ENCODE measurements at regions not wholly inside any gene's neighbourhood (a gene's known extent, or its start where the extent isn't known, plus 50 kb on each side); places are given as distances from the start of the nearest gene placed in this dataset.

- TF ChIP-seq, protein P1, sequence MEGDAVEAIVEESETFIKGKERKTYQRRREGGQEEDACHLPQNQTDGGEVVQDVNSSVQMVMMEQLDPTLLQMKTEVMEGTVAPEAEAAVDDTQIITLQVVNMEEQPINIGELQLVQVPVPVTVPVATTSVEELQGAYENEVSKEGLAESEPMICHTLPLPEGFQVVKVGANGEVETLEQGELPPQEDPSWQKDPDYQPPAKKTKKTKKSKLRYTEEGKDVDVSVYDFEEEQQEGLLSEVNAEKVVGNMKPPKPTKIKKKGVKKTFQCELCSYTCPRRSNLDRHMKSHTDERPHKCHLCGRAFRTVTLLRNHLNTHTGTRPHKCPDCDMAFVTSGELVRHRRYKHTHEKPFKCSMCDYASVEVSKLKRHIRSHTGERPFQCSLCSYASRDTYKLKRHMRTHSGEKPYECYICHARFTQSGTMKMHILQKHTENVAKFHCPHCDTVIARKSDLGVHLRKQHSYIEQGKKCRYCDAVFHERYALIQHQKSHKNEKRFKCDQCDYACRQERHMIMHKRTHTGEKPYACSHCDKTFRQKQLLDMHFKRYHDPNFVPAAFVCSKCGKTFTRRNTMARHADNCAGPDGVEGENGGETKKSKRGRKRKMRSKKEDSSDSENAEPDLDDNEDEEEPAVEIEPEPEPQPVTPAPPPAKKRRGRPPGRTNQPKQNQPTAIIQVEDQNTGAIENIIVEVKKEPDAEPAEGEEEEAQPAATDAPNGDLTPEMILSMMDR (IDR thresholded peaks at IDR 0.05; ENCODE audit: low read depth, low read length), result no peak
- no peak for DNase-seq
Observed at GRCh38 chr6:50202766-50203165, 153.0 kb upstream of the DEFB112 start.

DNA sequence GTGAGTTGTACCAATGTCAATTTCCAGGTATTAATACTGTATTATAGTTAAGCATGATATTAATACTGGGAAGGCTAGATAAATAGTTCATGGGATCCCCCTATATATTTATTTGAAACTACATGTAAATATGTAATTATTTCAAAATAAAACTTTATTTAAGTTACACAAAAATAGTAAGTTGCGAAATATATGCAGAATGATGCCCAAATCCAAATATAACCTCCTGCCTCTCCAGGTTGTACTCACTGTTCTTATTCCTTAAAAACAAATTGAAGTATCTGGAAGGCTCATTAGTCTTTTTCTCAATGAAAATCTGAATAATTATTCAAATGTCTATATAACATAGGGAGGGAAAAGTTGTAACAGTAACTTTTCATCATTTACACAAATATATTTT lies 161.9 kb upstream of the DEFB112 start:
- Histone ChIP-seq H3K36me3 (no peaks in the 10 kb centered on the region), H3K4me1 (no peaks in the 10 kb centered on the region), H3K27me3 (no peaks in the 10 kb centered on the region), H3K4me3 (ENCODE audit: low read depth, low read length) (no peak overlapping the region), H3K9me3 (no peaks in the 10 kb centered on the region)
- TF ChIP-seq, protein P1 (IDR thresholded peaks at IDR 0.05; ENCODE audit: low read depth, low read length), result no peak
- DNase-seq, result no peak

More at GRCh38 chr6:50202766-50203165, 153.0 kb upstream of the DEFB112 start:
- Histone ChIP-seq H3K9me3 (no peaks in the 10 kb centered on the region), H3K36me3 (no peaks in the 10 kb centered on the region), H3K4me1 (no peaks in the 10 kb centered on the region), H3K27me3 (no peaks in the 10 kb centered on the region), H3K4me3 (ENCODE audit: low read depth, low read length) (no peak overlapping the region)

DNA sequence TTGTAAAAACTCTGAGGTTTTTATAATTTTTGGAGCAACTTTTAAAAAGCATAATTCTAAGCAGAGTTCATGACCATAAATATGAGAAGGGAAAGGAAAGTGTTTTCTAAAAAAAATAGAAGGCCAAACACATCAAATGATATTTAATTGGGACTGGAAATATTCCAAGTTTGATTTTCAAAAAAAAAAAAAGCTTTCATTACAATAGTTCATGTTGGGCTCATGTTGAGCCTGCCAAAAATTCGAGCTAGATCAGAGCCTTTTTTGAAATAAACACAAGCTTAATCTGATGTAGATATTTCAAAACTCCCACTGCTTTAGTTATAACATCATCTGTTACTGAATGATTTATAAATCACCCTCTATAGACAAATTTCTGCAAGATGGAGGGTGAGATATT lies 163.4 kb upstream of the DEFB112 start:
- H3K27me3 ChIP-seq, result no peaks in the 10 kb centered on the region
- H3K4me3 ChIP-seq (ENCODE audit: low read depth, low read length), result no peak overlapping the region
- H3K9me3 ChIP-seq, result no peaks in the 10 kb centered on the region
- H3K36me3 ChIP-seq, result no peaks in the 10 kb centered on the region
- TF ChIP-seq, protein P1 (IDR thresholded peaks at IDR 0.05; ENCODE audit: low read depth, low read length), result no peak
- H3K4me1 ChIP-seq, result no peaks in the 10 kb centered on the region
- DNase-seq, result no peak

DNA sequence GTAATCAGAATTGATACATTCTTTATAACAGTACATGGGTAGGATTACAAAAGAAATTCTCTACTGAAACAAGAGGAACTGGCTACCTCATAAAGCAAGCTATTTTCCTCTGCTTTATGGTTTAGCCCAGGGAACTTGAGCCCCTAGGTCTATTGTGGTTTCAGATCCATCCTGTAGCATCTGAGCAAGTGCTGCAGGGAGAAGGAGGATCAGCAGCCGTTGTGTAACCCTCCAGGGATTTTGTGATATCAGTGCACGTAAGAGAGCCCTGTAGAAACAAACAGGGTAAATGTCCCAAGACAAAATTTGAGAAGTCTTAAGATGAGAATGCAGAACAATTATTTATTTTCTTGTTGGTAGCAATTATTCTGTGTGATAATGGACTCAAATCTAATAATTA lies 165.2 kb upstream of the DEFB112 start:
- H3K4me3 ChIP-seq (ENCODE audit: low read depth, low read length), result no peak overlapping the region

DNA sequence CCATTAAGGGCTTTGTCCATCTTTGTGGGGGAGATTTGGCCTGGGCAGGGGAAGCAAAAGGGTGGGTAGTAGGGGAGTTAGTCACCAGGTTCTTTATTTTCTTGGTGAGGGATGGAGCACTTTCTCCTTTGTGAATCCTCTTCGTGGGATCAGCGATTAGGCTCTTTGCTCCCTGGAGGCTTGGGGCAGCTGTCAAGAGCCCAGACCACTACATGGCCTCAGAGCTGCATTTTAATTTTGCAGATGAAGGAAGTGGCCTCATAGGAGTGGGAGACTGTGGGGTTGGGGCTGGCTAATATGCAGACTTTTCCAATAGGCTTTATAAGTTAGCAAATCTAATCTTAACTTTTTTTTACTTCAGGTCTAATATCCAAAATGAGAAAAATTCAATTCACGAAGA lies 168.1 kb upstream of the DEFB112 start:
- H3K4me3 ChIP-seq (ENCODE audit: low read depth, low read length), result no peak overlapping the region

More for the DNA sequence above, 165.2 kb upstream of the DEFB112 start:
- Histone ChIP-seq H3K27me3 (no peaks in the 10 kb centered on the region), H3K9me3 (no peaks in the 10 kb centered on the region), H3K36me3 (no peaks in the 10 kb centered on the region), H3K4me1 (no peaks in the 10 kb centered on the region)
- TF ChIP-seq, protein P1 (IDR thresholded peaks at IDR 0.05; ENCODE audit: low read depth, low read length), result no peak
- no peak for DNase-seq

GRCh38 chr6:50236164-50236563 lies 186.4 kb upstream of the DEFB112 start:
- no peaks in the 10 kb centered on the region for H3K36me3 ChIP-seq
- no peaks in the 10 kb centered on the region for H3K9me3 ChIP-seq
- no peak for DNase-seq
- TF ChIP-seq, protein P1 (IDR thresholded peaks at IDR 0.05; ENCODE audit: low read depth, low read length), result no peak
- H3K4me3 ChIP-seq (ENCODE audit: low read depth, low read length), result no peak overlapping the region
- H3K27me3 ChIP-seq, result no peaks in the 10 kb centered on the region
- H3K4me1 ChIP-seq, result no peaks in the 10 kb centered on the region

More for the DNA sequence above, 168.1 kb upstream of the DEFB112 start:
- TF ChIP-seq, protein P1 (IDR thresholded peaks at IDR 0.05; ENCODE audit: low read depth, low read length), result no peak
- H3K4me1 ChIP-seq, result no peaks in the 10 kb centered on the region
- H3K9me3 ChIP-seq, result no peaks in the 10 kb centered on the region
- DNase-seq, result no peak
- H3K36me3 ChIP-seq, result no peaks in the 10 kb centered on the region
- H3K27me3 ChIP-seq, result no peaks in the 10 kb centered on the region

All from BE2C (cell line).